NCI-H510A treated with DMSO at 0.1 percent for 48 hours (cell line): ENCODE measurements at regions not wholly inside any gene's neighbourhood (a gene's known extent, or its start where the extent isn't known, plus 50 kb on each side); places are given as distances from the start of the nearest gene placed in this dataset.

Source experiments
- DNase-seq: peaks from one replicate; lab custom pipeline; 2025; lab: John Stamatoyannopoulos, UW

DNA sequence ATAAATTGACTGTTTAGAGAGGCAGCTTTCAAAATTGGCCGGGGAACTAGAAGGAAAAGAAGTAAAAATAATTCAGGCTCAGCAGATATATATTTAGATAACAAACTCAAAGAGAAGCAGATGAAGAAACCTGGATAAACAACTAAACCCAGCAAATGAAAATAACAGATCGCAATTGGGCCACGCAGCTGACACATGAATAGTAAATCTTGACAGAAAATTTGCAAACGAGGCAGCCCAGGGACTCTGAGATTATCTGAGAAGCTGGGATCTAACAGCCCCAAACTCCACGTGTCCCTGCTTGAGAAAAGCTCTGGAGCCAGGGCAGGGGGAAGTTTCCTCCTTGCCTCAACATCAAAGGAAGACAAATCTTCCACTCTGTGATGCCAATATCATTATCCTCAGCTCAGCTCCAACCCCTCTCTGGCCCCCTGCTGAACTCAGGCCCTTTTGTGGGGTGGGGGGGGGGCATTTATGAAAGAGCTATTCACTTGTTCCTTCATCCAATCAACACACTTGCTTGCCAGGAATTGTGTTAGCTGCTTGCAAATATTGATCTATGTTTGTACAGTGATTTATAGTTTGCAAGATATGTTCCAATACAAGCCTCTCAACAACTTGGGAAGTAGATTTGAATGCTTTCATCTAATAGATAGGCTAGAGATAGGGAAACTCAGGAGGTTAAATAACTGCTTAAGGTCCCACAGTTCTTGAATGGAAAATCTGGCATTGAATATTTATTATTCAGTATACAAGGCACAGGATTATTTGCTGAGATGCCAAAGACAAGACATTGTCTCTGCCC lies 72.5 kb upstream of the C11orf87 start:
- DNase-seq: no peak

DNA sequence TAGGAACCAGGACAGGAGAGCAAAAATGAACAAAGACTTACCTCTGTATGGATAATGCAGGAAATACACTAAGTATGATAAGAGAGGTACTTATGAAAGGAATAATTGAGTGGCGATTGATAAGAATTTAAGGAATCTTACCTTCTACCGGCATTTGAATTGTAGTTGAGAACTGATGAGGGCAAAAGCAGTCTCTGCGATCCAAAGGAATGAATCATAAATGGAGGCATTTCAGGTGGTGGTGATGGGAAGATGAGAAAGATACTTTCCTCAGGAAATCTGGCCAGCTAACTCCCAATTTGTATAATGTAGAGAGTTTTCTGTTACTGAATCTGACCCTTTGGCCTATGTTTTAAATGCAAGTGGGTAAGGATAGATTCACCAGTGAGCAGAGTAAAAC lies 71.9 kb upstream of the C11orf87 start:
- no peak for DNase-seq

DNA sequence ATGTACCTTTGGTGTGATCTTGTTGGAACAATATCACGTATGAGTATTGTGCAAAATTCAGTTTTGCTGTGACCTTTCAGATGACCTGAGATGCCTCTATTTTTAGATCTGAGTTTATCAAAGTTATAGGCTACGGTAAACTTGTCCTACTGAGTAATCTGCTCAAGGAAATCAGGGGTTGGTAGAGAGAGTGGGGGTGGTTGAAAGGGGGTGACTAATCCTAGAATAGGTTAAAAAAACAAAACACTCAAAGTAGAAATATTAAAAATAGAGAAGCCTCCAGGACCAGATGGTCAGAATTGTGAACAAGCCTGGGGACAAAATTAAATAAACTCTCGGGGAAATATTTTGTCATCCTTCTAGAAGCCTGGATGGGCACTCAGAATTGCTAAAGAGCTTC lies 59.9 kb upstream of the C11orf87 start:
- no peak for DNase-seq

DNA sequence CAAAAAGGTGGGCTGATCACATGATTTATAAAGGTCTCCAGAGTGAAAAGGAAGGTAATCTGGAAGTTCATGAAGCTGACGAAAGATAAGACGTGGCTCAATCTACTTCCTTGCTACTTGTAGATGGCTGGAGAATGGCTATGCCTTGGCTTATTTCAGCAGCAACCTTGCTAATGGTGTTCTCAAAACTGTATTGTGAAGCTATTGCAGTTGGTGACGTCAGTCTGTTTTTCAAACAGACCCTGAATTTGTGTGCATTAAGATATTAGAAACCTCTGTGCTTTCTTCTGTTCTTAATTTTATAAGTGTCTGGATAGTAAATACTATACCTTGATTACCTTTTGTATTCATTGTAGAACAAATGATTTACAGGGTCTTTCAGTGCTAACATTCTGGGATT lies 58.3 kb upstream of the C11orf87 start:
- no peak for DNase-seq

DNA sequence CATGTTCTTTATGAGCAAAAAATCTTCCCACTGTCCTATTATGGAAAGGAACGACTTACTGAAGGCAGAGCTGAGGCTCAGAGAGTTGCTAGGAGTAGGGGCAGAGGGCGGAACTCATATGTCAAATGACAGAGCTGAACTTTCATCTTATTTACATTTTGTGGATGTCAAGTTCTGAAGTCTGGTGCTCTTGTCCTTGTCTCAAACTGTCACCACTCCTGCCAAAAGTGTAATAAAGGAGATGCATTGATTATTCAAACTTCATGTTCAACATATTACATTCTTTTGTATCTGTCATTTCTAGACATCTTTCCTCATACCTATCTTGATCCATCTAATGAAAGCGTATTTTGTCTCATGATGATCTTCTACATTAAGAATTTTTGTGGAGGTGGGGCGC lies 57.1 kb upstream of the C11orf87 start:
- no peak for DNase-seq

DNA sequence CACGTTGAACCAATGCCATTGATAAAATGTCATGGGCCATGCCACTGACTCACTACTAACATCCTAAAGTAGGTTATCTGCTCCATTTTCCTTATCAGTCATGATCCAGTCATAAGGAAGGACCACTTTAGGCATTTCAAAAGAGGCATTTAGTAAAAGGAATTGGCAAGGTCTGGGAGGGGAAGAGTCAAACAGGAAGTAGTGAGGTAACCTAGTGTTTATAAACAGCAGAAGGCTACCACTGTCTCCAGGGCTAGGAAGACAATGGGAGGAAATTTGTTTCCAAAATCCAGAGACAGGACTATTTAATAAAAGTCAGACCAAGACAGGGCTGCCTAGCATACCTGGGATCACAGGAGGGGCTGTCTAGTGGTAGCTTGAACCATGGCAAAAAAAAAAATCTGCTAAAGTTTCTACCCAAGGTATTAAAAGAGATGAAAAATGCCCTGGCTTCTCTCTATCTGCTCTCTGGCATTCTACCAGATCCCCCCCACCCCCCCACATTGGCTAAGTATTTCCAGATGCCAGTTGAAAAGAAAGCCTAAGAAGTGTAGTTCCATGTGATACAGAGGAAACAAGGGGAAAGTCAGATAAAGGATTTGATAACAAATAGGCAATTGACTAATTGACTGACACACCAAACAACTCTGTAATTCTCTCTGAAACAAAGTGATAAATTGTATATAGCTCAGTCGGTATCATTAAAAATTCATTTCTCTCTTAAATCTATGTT lies 50.4 kb upstream of the C11orf87 start:
- DNase-seq: no peak
